Left renal cortex interstitium (tissue), 4 donors: ENCODE measurements at regions not wholly inside any gene's neighbourhood (a gene's known extent, or its start where the extent isn't known, plus 50 kb on each side); places are given as distances from the start of the nearest gene placed in this dataset.
"Not testable (repeated sequence)": the region's sequence is repeated elsewhere in the genome, so short reads cannot be mapped to it uniquely, and the experiment has no call there.

ENCODE experiments used
- DNase-seq, 4 donors: peaks; one replicate each; pipeline ENCODE4 v3.0.0-alpha.2; 2013; ENCODE audit warnings: low read depth in 4 of 4, low spot score in 2 of 4, missing footprints in 1 of 4

- DNase-seq: no peak
These were observed 146.4 kb upstream of the TNP1 start for GRCh38 chr2:217006217-217006616.

- DNase-seq: no peak
These were observed 144.8 kb upstream of the TNP1 start for GRCh38 chr2:217004656-217005055.

- no peak for DNase-seq
These were observed 141.9 kb upstream of the TNP1 start for GRCh38 chr2:217001740-217002139.

- no peak for DNase-seq
These were observed 140.5 kb upstream of the TNP1 start for GRCh38 chr2:217000406-217000805.

- no peak for DNase-seq
These were observed 136.5 kb upstream of the TNP1 start for GRCh38 chr2:216996279-216996845.

- no peak for DNase-seq
These were observed 134.5 kb upstream of the TNP1 start for GRCh38 chr2:216994353-216994854.

GRCh38 chr2:216992056-216992675, 132.3 kb upstream of the TNP1 start:
- no peak for DNase-seq

GRCh38 chr2:216991563-216991962, 131.7 kb upstream of the TNP1 start:
- no peak for DNase-seq

- DNase-seq: no peak
These were observed 129.7 kb upstream of the TNP1 start for GRCh38 chr2:216989340-216990129.

GRCh38 chr2:216987252-216987821, 127.5 kb upstream of the TNP1 start:
- no peak for DNase-seq

GRCh38 chr2:216985658-216986141, 125.8 kb upstream of the TNP1 start:
- DNase-seq: peak in 1 of 4 donors; percentile 26

GRCh38 chr2:216984937-216985336, 125.1 kb upstream of the TNP1 start:
- DNase-seq: no peak

- not testable (repeated sequence) for DNase-seq
These were observed 122.1 kb upstream of the TNP1 start for GRCh38 chr2:216981951-216982350.

- not testable (repeated sequence) for DNase-seq
These were observed 120.6 kb upstream of the TNP1 start for GRCh38 chr2:216980510-216980909.

GRCh38 chr2:216974321-216975302, 114.7 kb upstream of the TNP1 start:
- no peak for DNase-seq

- no peak for DNase-seq
These were observed 111.7 kb upstream of the TNP1 start for GRCh38 chr2:216971593-216971992.

GRCh38 chr2:216970359-216970915, 110.6 kb upstream of the TNP1 start:
- no peak for DNase-seq

GRCh38 chr2:216967889-216968288, 108.0 kb upstream of the TNP1 start:
- DNase-seq: no peak

- DNase-seq: no peak
These were observed 100.9 kb upstream of the TNP1 start for GRCh38 chr2:216960671-216961268.
